ENCODE measurements at regions not wholly inside any gene's neighbourhood (a gene's known extent, or its start where the extent isn't known, plus 50 kb on each side); places are given as distances from the start of the nearest gene placed in this dataset.
"Not testable (repeated sequence)": the region's sequence is repeated elsewhere in the genome, so short reads cannot be mapped to it uniquely, and the experiment has no call there.

GRCh38 chr7:21334906-21335305 lies 93.0 kb upstream of the SP4 start:
- TF ChIP-seq CTCF (conservative IDR thresholded peaks at IDR 0.05; ENCODE audit: low read depth, low read length), result no peak
- no peak for DNase-seq (ENCODE audit: low read depth)
- H3K4me3 ChIP-seq (ENCODE audit: low read depth, low read length), result no peak overlapping the region

GRCh38 chr7:21336743-21337142 lies 91.1 kb upstream of the SP4 start:
- no peak for DNase-seq (ENCODE audit: low read depth)
- no peak overlapping the region for H3K4me3 ChIP-seq (ENCODE audit: low read depth, low read length)
- no peak for TF ChIP-seq CTCF (conservative IDR thresholded peaks at IDR 0.05; ENCODE audit: low read depth, low read length)

- no peak overlapping the region for H3K4me3 ChIP-seq (ENCODE audit: low read depth, low read length)
- no peak for DNase-seq (ENCODE audit: low read depth)
- TF ChIP-seq CTCF (conservative IDR thresholded peaks at IDR 0.05; ENCODE audit: low read depth, low read length), result no peak
These were observed 89.1 kb upstream of the SP4 start for GRCh38 chr7:21338728-21339164.

- DNase-seq (ENCODE audit: low read depth); H3K4me3 ChIP-seq (ENCODE audit: low read depth, low read length): not testable (repeated sequence)
These were observed 83.0 kb upstream of the SP4 start for GRCh38 chr7:21344900-21345299.

GRCh38 chr7:21345361-21345760 lies 82.5 kb upstream of the SP4 start:
- no peak overlapping the region for H3K4me3 ChIP-seq (ENCODE audit: low read depth, low read length)
- TF ChIP-seq CTCF (conservative IDR thresholded peaks at IDR 0.05; ENCODE audit: low read depth, low read length), result no peak
- no peak for DNase-seq (ENCODE audit: low read depth)

- no peak for DNase-seq (ENCODE audit: low read depth)
- H3K4me3 ChIP-seq (ENCODE audit: low read depth, low read length), result no peak overlapping the region
- TF ChIP-seq CTCF (conservative IDR thresholded peaks at IDR 0.05; ENCODE audit: low read depth, low read length), result no peak
These were observed 81.6 kb upstream of the SP4 start for GRCh38 chr7:21346297-21346696.

GRCh38 chr7:21352540-21353387 lies 75.1 kb upstream of the SP4 start:
- DNase-seq (ENCODE audit: low read depth), result no peak
- H3K4me3 ChIP-seq (ENCODE audit: low read depth, low read length), result no peak overlapping the region
- TF ChIP-seq CTCF (conservative IDR thresholded peaks at IDR 0.05; ENCODE audit: low read depth, low read length), result no peak
